ENCODE measurements at regions not wholly inside any gene's neighbourhood (a gene's known extent, or its start where the extent isn't known, plus 50 kb on each side); places are given as distances from the start of the nearest gene placed in this dataset.

DNA sequence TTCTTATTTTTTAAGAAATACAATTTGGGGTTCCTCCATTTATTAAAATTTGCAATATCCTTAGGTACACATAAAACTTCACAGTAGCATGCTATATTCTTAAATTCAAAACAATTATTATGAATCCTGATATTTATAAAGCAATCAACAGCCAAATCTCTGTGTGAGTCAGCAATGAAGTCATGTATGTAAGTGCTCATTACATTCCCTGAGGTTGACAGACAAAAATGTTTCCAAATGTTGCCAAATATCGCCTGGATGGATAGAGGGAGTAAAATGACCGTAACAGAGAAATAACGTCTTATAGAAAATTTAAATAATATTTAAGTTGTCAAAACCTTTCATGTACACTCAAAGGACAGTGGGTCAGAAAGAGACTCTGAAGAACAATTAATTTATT, 220.0 kb downstream of the PCDH18 start:
- TF ChIP-seq, protein P1, sequence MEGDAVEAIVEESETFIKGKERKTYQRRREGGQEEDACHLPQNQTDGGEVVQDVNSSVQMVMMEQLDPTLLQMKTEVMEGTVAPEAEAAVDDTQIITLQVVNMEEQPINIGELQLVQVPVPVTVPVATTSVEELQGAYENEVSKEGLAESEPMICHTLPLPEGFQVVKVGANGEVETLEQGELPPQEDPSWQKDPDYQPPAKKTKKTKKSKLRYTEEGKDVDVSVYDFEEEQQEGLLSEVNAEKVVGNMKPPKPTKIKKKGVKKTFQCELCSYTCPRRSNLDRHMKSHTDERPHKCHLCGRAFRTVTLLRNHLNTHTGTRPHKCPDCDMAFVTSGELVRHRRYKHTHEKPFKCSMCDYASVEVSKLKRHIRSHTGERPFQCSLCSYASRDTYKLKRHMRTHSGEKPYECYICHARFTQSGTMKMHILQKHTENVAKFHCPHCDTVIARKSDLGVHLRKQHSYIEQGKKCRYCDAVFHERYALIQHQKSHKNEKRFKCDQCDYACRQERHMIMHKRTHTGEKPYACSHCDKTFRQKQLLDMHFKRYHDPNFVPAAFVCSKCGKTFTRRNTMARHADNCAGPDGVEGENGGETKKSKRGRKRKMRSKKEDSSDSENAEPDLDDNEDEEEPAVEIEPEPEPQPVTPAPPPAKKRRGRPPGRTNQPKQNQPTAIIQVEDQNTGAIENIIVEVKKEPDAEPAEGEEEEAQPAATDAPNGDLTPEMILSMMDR (conservative IDR thresholded peaks at IDR 0.05 in 1 of 2, IDR thresholded peaks at IDR 0.05 in 1 of 2; ENCODE audit: low read depth in 1 of 2, low read length in 2 of 2): no peak
- no peak for TF ChIP-seq EZH2 (IDR thresholded peaks at IDR 0.05; ENCODE audit: low read length, missing control alignments)

Data from fibroblast of lung (primary cell).